SK-N-SH treated with all-trans-retinoic acid at 6 μM for 48 hours (cell line): ENCODE measurements at regions not wholly inside any gene's neighbourhood (a gene's known extent, or its start where the extent isn't known, plus 50 kb on each side); places are given as distances from the start of the nearest gene placed in this dataset.

Experiments used
- ISL1 ChIP-seq: fragments of 250-450 bp; sonication (Bioruptor Pico); IDR thresholded peaks from 2 replicates; pipeline ENCODE4 v2.1.2; 2022; ENCODE audit warnings: mild to moderate bottlenecking, moderate library complexity
- POU6F1 ChIP-seq: fragments of 250-450 bp; sonication (Bioruptor Pico); IDR thresholded peaks from 2 replicates; pipeline ENCODE4 v1.8.0; 2021; ENCODE audit warnings: low read depth, mild to moderate bottlenecking, moderate library complexity, borderline replicate concordance
- TOX ChIP-seq: fragments of 250-450 bp; sonication (Bioruptor Pico); IDR thresholded peaks from 2 replicates; pipeline ENCODE4 v1.8.0; 2021; ENCODE audit warnings: mild to moderate bottlenecking, moderate library complexity, borderline replicate concordance
- TF ChIP-seq, protein P1 (sequence below): fragments of 250-450 bp; sonication (Bioruptor Pico); IDR thresholded peaks from 2 replicates; pipeline ENCODE4 v1.8.0; 2020; ENCODE audit warnings: mild to moderate bottlenecking, moderate library complexity, borderline replicate concordance
- TF ChIP-seq, protein P2 (sequence below): fragments of 250-450 bp; sonication (Bioruptor Pico); IDR thresholded peaks from 2 replicates; pipeline ENCODE4 v1.5.1; 2020; ENCODE audit warnings: low read depth, mild to moderate bottlenecking, moderate library complexity

GRCh38 chr10:131022369-131022768 is 289.2 kb downstream of the TCERG1L start:
- no peak for TF ChIP-seq POU6F1 (CRISPR knock-in tag)
- TF ChIP-seq, protein P1, sequence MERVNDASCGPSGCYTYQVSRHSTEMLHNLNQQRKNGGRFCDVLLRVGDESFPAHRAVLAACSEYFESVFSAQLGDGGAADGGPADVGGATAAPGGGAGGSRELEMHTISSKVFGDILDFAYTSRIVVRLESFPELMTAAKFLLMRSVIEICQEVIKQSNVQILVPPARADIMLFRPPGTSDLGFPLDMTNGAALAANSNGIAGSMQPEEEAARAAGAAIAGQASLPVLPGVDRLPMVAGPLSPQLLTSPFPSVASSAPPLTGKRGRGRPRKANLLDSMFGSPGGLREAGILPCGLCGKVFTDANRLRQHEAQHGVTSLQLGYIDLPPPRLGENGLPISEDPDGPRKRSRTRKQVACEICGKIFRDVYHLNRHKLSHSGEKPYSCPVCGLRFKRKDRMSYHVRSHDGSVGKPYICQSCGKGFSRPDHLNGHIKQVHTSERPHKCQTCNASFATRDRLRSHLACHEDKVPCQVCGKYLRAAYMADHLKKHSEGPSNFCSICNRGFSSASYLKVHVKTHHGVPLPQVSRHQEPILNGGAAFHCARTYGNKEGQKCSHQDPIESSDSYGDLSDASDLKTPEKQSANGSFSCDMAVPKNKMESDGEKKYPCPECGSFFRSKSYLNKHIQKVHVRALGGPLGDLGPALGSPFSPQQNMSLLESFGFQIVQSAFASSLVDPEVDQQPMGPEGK (CRISPR knock-in tag), result no peak
- TF ChIP-seq, protein P2, sequence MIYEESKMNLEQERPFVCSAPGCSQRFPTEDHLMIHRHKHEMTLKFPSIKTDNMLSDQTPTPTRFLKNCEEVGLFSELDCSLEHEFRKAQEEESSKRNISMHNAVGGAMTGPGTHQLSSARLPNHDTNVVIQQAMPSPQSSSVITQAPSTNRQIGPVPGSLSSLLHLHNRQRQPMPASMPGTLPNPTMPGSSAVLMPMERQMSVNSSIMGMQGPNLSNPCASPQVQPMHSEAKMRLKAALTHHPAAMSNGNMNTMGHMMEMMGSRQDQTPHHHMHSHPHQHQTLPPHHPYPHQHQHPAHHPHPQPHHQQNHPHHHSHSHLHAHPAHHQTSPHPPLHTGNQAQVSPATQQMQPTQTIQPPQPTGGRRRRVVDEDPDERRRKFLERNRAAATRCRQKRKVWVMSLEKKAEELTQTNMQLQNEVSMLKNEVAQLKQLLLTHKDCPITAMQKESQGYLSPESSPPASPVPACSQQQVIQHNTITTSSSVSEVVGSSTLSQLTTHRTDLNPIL (CRISPR knock-in tag), result no peak
- TF ChIP-seq TOX (CRISPR knock-in tag), result no peak
- TF ChIP-seq ISL1 (CRISPR knock-in tag), result no peak
